ENCODE measurements at regions not wholly inside any gene's neighbourhood (a gene's known extent, or its start where the extent isn't known, plus 50 kb on each side); places are given as distances from the start of the nearest gene placed in this dataset.

- TF ChIP-seq CHD4 (IDR thresholded peaks at IDR 0.05; ENCODE audit: borderline replicate concordance) (no peak), MAZ (IDR thresholded peaks at IDR 0.05; ENCODE audit: borderline replicate concordance, low read depth, low read length) (no peak), POLR2A (IDR thresholded peaks at IDR 0.05; ENCODE audit: low read length) (no peak), EP300 (IDR thresholded peaks at IDR 0.05) (no peak)
- TF ChIP-seq, protein P1, sequence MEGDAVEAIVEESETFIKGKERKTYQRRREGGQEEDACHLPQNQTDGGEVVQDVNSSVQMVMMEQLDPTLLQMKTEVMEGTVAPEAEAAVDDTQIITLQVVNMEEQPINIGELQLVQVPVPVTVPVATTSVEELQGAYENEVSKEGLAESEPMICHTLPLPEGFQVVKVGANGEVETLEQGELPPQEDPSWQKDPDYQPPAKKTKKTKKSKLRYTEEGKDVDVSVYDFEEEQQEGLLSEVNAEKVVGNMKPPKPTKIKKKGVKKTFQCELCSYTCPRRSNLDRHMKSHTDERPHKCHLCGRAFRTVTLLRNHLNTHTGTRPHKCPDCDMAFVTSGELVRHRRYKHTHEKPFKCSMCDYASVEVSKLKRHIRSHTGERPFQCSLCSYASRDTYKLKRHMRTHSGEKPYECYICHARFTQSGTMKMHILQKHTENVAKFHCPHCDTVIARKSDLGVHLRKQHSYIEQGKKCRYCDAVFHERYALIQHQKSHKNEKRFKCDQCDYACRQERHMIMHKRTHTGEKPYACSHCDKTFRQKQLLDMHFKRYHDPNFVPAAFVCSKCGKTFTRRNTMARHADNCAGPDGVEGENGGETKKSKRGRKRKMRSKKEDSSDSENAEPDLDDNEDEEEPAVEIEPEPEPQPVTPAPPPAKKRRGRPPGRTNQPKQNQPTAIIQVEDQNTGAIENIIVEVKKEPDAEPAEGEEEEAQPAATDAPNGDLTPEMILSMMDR (IDR thresholded peaks at IDR 0.05), result no peak
Measured at GRCh38 chr3:6132684-6133432, 728.1 kb upstream of the GRM7 start.

All from A549 (cell line).